Mammary epithelial cell (primary cell): ENCODE measurements at regions not wholly inside any gene's neighbourhood (a gene's known extent, or its start where the extent isn't known, plus 50 kb on each side); places are given as distances from the start of the nearest gene placed in this dataset.

ENCODE experiments used
- EZH2 ChIP-seq: IDR thresholded peaks from 2 replicates; pipeline ENCODE4 v1.6.1; 2012; ENCODE audit warnings: low read length, inconsistent platforms, borderline replicate concordance
- TF ChIP-seq, protein P1 (sequence below), 2 donors: IDR thresholded peaks in 1 of 2; conservative IDR thresholded peaks in 1 of 2; 2 replicates each; pipeline ENCODE4 v1.5.1; 2011 to 2012; ENCODE audit warnings: inconsistent platforms in 2 of 2, low read length in 2 of 2, mild to moderate bottlenecking in 2 of 2, control low read depth in 1 of 2, low read depth in 1 of 2; ENCODE audit not compliant: insufficient read depth in 1 of 2; ENCODE audit errors: extremely low read depth in 1 of 2

DNA sequence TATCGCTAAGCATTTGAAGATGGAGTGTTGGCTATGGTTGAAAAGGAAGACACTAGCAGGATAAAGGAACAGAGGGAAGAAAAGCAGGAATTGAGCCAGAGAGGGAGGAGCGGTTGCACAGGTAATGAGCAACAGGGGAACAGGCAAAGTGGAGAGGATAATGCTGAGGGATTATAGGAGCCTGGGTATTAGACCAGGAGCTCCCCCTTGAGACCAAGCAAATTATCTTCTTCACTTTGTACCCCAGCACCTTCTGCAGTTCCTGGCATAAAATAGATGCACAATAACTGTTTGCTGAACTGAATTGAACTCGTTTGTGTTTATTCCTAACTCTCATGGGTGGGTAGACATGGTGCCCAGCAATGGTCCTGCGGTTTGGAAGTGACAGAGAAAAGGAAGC, 54.6 kb upstream of the OR5P2 start:
- TF ChIP-seq, protein P1, sequence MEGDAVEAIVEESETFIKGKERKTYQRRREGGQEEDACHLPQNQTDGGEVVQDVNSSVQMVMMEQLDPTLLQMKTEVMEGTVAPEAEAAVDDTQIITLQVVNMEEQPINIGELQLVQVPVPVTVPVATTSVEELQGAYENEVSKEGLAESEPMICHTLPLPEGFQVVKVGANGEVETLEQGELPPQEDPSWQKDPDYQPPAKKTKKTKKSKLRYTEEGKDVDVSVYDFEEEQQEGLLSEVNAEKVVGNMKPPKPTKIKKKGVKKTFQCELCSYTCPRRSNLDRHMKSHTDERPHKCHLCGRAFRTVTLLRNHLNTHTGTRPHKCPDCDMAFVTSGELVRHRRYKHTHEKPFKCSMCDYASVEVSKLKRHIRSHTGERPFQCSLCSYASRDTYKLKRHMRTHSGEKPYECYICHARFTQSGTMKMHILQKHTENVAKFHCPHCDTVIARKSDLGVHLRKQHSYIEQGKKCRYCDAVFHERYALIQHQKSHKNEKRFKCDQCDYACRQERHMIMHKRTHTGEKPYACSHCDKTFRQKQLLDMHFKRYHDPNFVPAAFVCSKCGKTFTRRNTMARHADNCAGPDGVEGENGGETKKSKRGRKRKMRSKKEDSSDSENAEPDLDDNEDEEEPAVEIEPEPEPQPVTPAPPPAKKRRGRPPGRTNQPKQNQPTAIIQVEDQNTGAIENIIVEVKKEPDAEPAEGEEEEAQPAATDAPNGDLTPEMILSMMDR (conservative IDR thresholded peaks at IDR 0.05 in 1 of 2, IDR thresholded peaks at IDR 0.05 in 1 of 2; ENCODE audit: extremely low read depth in 1 of 2, insufficient read depth in 1 of 2, low read depth in 1 of 2, low read length in 2 of 2): peak; percentile 14 to 41
- no peak for TF ChIP-seq EZH2
